Stimulated activated CD4-positive, alpha-beta T cell treated with anti-CD3 and anti-CD28 coated beads, TNF-alpha, amount 100 ng/mL, for 4 hours (primary cell): ENCODE measurements at regions not wholly inside any gene's neighbourhood (a gene's known extent, or its start where the extent isn't known, plus 50 kb on each side); places are given as distances from the start of the nearest gene placed in this dataset.

Experiments used
- DNase-seq, 3 experiments: peaks; one replicate each; pipeline ENCODE4 v3.0.0-alpha.2; 2020; ENCODE audit warnings: low read depth in 3 of 3

- no peak for DNase-seq
Measured at GRCh38 chr3:152719264-152719663, 115.7 kb upstream of the P2RY1 start.

DNA sequence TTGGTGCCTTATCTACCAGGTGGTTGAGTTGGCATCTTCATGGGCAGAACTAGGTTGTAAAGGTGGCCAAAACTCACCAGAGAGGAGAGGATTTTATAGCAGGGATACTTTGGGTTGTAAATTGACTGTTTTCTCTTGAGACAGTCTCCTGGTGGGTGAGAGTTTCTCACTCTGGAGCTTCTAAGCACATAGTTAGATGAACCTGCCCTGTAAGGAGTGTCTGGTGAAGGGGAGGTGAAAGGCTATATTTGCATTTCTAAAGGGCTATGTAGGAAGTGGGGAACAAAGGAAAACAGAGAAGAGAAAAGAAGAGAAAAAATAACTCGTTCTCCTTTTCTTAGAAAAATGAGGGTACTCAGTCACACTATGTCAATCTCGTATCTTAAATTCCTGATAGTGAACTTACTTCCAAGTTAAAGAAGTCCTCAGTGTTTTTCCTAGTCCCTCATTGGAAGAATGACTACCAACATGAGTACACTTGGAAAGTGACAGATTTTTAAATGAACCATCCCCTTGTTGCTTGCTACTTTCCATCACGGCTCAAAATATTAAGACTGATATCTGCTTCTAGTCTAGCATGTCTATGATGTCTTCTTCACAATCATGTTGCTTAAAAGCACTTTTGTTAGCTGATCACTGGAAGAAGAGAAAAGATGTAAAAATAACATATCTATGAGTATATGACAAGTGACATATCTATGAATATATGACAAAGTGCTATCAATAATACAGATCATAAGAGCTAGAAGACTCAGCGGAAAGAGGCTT is 113.8 kb upstream of the P2RY1 start:
- no peak for DNase-seq

GRCh38 chr3:152724270-152724669 is 110.7 kb upstream of the P2RY1 start:
- no peak for DNase-seq

DNA sequence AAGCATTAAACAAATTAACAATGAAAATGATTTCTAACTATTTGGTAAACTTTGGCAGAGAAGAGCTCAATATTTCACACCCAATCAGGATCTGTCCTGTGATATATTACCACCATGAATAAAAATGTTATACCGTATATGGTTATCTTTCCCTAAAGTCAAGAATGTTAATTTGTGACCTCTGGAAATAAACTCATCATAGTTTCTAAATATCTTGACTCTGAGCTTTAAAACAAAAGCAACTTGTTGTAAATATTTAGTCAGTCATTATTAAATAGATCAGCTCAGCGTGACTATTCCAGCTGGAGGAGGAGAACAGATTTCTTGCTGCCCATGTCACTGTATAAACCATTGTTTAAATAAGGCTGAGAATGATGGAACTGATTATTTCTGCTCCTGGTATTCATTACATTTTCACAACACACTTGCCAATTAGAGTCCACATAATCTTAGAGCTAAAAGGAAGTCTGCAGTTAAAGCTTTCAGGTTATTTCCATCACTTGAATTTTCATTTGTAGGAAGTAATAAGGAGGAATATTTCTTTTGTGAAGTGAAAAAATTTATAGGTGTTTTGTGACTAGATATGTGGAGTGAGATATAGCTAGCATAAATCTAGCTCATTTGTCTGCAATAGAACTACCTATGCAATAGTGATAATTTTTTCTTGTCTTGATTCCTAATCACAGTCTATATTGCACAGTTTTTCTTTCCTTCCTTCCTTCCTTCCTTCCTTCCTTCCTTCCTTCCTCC is 106.5 kb upstream of the P2RY1 start:
- no peak for DNase-seq

GRCh38 chr3:152729906-152730305 is 105.0 kb upstream of the P2RY1 start:
- DNase-seq = no peak

GRCh38 chr3:152731511-152731910 is 103.4 kb upstream of the P2RY1 start:
- no peak for DNase-seq

GRCh38 chr3:152733584-152734119 is 101.3 kb upstream of the P2RY1 start:
- DNase-seq = no peak

DNA sequence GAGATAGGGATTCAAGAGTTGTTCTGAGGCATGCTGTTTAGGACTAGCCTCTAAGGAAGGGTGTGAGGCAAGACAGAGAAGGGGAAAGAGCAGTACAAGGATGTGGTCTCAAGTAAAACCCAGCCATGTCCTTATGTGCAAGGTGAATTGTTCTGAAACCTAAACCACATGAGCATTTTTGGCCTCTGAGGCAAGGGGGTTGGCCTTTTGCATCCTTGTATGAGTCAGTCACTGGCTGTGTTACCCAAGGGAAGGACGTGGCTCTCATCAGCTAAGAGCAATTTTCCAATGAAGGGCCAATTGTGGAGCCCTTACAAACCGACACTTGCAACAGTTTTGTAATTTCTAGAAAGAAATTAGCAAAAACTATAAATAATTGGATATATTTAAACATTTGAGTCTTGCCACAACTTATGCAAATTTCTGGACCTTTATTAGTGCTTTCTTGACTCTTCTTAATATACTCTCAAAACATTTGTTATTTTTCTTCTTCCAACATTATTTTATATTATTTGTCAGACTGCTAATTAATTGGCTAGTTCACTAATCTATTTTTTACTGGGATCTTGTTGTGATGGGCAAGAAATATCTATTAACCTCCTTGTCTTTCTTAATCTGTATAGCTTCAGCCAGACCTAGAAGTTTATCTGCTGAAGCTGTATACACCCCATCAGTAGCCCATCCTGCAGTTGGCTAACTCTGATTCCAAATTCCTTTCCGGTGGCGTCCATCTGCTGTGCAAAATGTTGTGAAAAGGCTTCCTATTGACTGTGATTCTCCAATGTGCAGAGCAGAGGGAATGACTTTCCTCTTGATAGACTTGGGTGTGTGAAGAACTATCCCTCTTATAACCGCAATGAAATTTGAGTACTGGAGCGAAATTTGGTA is 97.7 kb upstream of the P2RY1 start:
- no peak for DNase-seq

DNA sequence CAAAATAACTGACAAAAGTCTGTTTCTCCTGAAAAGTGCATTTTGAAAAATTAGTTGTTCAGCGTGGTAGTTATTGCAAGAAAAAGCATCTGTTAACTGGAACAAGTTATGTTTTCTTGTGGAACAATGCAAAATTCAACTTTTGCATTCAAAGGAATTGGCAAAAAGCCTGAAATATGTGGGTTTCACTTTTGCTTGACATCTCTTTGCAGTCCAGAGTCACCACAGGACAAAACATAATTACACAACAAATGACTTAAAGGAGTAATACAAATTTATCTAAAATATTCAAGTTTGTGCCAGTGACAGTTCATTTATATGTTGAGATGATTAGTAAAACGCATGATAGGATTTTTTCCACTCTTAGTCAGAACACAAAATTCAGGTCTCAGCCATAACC is 96.3 kb upstream of the P2RY1 start:
- no peak for DNase-seq

DNA sequence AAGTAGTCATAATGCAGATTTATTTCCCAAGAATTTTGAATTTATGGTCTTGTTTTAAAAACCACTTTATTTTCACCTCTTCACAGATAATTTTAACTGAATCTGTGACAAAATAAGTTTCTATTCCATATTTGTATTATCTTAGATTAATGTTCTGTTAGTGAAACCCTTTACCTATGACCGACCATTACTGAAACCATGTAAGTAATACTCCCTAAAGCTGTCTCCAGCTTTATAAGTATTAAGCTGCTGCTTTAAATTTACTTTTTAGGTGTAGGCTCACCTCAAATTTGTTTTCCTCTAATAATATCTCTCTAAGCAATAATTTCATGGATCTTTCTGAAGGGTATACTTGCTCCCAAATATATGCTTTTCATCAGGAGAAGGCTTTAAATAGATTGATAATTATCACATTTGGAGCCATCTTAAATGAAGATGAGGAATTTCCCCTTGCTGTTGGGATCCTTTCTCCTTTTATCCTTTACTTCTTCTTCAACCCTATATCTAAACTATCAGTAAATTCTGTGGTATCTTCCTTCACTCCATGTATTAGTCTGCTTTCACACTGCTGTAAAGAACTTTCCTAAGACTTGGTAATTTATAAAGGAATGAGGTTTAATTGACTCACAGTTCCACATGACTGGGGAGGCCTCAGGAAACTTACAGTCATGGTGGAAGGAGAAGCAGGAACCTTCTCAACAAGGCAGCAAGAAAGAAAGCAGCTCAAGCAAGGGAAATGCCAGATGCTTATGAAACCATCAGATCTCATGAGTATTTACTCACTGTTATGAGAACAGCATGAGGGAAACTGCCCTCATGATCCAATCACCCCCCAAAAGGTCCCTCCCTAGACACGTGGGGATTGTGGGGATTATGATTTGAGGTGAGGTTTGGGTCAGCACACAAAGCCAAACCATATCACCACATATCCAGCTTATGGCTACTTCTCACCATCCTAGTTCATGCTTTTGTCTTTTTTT is 92.3 kb upstream of the P2RY1 start:
- no peak for DNase-seq

- DNase-seq = no peak
Measured at GRCh38 chr3:152745646-152746045, 89.3 kb upstream of the P2RY1 start.

GRCh38 chr3:152754303-152754702 is 80.6 kb upstream of the P2RY1 start:
- no peak for DNase-seq

- no peak for DNase-seq
Measured at GRCh38 chr3:152756807-152757206, 78.1 kb upstream of the P2RY1 start.

- no peak for DNase-seq
Measured at GRCh38 chr3:152760024-152760563, 74.8 kb upstream of the P2RY1 start.

- no peak for DNase-seq
Measured at GRCh38 chr3:152760591-152760990, 74.3 kb upstream of the P2RY1 start.

GRCh38 chr3:152768478-152768877 is 66.5 kb upstream of the P2RY1 start:
- no peak for DNase-seq

DNA sequence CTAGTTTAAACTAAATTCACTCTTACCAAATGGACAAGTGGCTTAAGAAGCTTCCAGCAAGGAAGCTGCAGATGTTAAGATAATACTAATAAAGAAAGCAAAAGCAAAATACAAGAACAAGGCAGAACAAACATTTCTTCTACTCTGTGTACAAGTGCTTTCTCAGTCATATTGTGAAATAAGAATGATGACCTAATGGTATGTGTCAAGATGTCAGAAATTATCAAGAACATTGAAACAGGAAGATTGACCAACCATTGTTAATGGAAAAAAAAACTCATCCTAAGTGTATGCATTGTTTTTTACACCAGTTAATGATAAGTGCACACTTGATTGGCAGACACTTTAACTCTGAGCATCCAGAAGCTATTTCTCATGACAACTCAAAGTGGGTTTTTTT is 65.4 kb upstream of the P2RY1 start:
- no peak for DNase-seq

- DNase-seq = no peak
Measured at GRCh38 chr3:152770296-152770695, 64.6 kb upstream of the P2RY1 start.

- DNase-seq = no peak
Measured at GRCh38 chr3:152771120-152771519, 63.8 kb upstream of the P2RY1 start.

- no peak for DNase-seq
Measured at GRCh38 chr3:152772674-152773225, 62.2 kb upstream of the P2RY1 start.
